Body of pancreas (tissue), 4 donors: ENCODE measurements at regions not wholly inside any gene's neighbourhood (a gene's known extent, or its start where the extent isn't known, plus 50 kb on each side); places are given as distances from the start of the nearest gene placed in this dataset.

Source experiments
- POLR2A ChIP-seq, 3 donors: fragments of 450-650 bp; IDR thresholded peaks; one replicate each; pipeline ENCODE4 v1.6.1; 2016; ENCODE audit warnings: antibody characterized with exemption in 3 of 3, mild to moderate bottlenecking in 2 of 3
- TF ChIP-seq, protein P1 (sequence below), 7 experiments: fragments of 450-650 bp in 4 of 7; fragments of 200-600 bp in 3 of 7; sonication (generic) in 3 of 7; IDR thresholded peaks; one replicate each; pipeline ENCODE4 v1.5.1; 2016 to 2019; ENCODE audit warnings: antibody characterized with exemption in 7 of 7

DNA sequence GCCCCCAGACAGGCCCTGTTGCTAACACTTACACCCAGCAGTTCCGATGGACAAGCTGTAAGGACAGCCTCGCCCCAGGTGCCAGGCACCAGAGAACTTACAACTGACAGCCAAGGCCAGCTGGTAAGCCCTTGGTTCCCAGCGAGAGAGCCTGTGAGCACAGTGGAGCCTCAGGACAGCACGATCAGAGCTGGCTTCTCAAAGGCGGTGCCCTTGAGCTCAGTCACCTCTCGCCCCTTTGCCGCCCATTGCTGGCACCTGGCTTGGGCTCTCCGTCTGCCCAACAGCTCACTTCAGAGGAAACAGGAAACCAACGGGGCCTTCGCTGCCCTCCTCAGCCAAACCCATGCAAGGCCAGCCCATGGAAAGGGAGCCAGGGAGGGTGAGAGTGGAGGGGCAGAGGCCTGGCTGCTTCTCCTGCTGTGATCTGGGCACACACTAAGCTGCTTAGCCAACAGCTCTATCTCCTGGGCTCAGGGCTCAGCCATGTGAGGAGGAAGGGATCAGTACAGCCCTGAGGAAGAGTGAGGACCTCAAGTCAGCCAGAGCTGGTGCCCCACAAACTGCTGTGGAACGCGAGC, 98.5 kb downstream of the SINHCAF start:
- TF ChIP-seq, protein P1, sequence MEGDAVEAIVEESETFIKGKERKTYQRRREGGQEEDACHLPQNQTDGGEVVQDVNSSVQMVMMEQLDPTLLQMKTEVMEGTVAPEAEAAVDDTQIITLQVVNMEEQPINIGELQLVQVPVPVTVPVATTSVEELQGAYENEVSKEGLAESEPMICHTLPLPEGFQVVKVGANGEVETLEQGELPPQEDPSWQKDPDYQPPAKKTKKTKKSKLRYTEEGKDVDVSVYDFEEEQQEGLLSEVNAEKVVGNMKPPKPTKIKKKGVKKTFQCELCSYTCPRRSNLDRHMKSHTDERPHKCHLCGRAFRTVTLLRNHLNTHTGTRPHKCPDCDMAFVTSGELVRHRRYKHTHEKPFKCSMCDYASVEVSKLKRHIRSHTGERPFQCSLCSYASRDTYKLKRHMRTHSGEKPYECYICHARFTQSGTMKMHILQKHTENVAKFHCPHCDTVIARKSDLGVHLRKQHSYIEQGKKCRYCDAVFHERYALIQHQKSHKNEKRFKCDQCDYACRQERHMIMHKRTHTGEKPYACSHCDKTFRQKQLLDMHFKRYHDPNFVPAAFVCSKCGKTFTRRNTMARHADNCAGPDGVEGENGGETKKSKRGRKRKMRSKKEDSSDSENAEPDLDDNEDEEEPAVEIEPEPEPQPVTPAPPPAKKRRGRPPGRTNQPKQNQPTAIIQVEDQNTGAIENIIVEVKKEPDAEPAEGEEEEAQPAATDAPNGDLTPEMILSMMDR (IDR thresholded peaks at IDR 0.05) = no peak
- TF ChIP-seq POLR2A (IDR thresholded peaks at IDR 0.05) = no peak
